Activated CD4-positive, alpha-beta T cell treated with anti-CD3 and anti-CD28 coated beads, Interleukin-2, Interleukin-6, amounts not matched to agents 100 ng/mL and 50 ng/mL, durations not matched to agents 16 hours and 8 hours (primary cell): ENCODE measurements at regions not wholly inside any gene's neighbourhood (a gene's known extent, or its start where the extent isn't known, plus 50 kb on each side); places are given as distances from the start of the nearest gene placed in this dataset.

Source experiments
- DNase-seq: peaks from one replicate; pipeline ENCODE4 v3.0.0-alpha.2; 2020

DNA sequence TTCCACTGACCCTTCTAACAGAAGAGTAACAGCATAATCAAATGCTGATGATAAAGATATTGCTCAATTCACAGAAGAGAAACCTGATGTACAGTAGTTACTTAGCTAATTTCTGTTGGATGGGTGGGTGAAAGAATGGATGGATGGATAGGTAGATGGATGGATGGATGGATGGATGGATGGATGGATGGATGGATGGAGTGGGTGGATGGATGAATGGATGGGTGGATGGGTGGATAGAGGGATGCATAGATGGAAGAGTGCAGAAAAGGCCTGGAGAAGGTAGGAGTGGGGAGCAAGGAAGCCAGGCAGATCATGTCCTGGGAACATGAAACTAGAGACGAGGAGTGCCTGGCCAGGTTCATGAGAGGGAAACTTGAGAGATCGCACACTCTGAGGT is 520.9 kb downstream of the BCL11B start:
- no peak for DNase-seq

DNA sequence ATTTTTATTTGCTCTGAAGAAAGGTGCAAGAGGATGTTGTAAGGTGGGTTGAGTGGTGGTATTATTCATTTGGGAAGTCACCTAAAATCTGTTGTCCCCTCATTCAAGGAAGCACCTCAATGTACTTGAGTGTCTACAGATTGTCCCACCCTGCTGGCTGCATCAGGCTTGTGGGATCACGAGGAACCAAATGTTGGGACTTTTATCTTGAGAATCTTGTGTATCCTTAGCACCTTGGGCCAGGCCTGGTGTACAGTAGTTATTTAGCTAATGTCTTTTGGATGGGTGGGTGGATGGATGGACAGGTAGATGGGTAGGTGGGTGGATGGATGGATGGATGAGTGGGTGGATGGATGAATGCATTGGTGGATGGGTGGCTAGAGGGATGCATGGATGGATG is 519.3 kb downstream of the BCL11B start:
- no peak for DNase-seq

- peak; percentile 3 for DNase-seq
Observed at GRCh38 chr14:98754343-98755020, 517.5 kb downstream of the BCL11B start.

GRCh38 chr14:98756749-98757148 is 515.2 kb downstream of the BCL11B start:
- DNase-seq, result no peak

DNA sequence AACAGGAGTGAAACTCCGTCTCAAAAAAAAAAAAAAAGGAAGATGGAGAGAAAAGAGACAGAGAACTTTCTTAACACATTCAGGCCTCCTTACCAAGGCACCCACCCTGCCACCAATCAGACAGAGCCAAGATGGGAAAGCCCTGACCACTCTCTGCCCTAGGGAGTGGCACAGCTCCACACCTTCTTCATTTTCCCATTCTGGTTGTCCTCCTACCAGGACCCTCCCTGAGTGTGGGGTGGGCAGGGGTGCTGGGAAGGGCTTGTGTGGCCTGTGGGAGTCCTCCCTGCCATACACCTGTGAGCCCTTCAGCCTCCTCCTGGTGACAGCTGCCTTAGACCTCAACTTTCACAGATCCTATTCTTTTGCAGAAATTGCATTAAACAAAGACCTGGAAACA is 513.6 kb downstream of the BCL11B start:
- no peak for DNase-seq

DNA sequence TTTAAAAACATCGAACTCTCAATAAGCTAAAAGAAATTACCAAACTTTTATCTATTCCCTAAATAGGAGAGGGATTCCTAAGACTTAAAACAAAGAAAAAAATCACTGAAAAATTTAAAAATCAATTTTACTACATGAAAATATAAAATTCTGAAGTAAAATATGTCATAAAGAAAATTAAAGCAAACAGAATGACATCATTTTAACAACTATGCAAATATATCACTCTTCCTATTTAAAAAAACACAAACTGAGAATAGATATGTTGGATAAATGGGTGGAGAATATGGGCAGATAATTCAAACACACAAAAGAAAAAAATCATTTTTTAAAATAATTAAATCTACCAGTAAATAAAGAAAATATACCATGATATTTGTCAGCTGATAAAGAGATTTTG is 510.0 kb downstream of the BCL11B start:
- no peak for DNase-seq

- DNase-seq, result no peak
Observed at GRCh38 chr14:98766818-98767217, 505.2 kb downstream of the BCL11B start.

DNA sequence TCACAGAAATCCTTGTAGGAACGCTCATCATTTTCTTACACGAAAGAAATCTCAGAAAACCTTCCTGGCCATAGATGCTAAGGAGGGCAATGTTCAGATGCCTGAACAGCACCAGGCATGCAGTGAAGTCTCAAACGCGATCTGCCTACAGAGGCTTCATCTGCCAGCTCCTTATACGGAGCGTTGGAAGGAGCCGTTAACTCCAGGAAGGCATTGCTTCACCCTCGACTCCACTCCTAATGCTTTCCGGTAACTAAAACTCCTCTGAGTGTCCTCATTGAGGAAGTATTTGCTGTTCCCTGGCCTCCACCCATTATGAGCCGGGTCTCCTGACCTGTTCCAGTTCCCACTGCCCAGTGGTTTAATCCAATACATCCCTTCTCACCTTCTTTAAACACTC is 502.7 kb downstream of the BCL11B start:
- DNase-seq, result no peak

DNA sequence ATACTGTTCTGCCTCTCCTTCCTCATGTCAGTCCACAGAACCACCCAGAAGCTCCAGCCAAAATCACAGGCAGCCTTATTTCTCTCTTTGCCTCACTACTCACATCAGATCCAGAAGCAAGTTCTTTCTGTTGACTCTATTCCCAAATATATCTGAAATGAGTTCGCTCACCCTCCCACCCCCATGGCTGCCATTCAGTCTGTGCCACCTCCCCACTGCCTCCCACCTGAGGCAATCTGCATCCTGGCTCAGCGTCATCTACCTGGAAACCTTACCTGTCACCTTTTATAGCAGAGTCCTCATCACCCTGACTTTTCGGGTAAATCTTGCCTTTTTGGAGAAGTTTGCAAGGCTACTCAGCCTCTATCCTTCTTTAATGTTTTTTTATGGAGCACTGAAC is 501.8 kb downstream of the BCL11B start:
- no peak for DNase-seq

DNA sequence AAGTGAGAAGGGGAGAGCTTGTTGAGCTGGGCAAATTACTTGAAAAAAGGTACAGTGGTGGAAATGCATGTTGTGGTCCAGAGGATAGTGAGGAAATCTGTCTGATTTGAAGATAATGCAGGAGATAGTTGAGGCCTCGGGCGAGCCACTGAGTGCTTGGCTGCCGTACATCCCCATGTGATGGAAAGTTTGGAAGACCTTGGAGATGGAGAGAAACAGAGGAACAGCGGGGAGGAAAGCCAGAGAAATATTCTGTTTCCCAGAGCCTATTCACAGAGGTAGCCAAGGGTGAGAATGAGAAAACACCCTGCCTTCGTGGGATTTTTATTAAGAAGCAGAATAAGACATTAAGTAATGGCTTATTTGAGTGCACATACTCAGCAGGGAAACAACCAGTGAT is 498.2 kb downstream of the BCL11B start:
- DNase-seq, result no peak

DNA sequence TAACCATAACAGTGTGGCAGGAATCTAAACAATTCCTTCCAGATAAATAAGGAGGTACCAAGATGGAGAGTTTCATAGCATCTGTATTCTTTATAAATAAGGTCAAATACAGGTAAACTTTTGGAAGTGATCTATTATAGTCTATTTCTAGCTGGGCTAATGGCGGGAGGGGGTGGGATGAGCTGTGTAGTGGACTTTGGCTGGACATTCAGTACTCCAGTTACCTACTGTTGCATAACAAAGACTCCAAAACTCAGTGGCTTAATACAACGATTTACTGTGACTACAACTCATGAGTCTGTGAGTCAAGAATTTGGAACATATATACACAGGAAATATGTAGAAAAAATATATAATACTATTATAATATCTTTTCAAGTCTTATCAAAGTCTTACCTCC is 496.1 kb downstream of the BCL11B start:
- DNase-seq, result no peak

GRCh38 chr14:98782062-98782461 is 489.9 kb downstream of the BCL11B start:
- DNase-seq, result no peak

DNA sequence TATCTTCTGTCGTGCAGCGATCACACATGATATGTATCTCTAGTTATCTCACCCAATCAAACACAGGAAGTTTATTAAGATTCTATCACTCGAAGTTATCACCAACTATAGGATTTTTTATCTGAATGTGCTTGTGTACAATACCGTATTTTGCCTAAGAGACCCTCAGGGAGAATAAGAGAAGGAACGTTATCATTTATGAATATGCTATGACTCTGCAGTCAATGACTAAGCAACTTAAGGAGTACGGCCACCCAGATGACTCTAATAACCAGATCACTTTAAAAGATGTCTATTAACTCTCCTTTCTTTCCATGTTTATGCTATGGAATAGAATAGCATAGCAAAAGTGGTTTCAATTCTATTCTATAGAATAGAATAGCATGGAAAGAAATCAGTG is 486.4 kb downstream of the BCL11B start:
- DNase-seq, result no peak

DNA sequence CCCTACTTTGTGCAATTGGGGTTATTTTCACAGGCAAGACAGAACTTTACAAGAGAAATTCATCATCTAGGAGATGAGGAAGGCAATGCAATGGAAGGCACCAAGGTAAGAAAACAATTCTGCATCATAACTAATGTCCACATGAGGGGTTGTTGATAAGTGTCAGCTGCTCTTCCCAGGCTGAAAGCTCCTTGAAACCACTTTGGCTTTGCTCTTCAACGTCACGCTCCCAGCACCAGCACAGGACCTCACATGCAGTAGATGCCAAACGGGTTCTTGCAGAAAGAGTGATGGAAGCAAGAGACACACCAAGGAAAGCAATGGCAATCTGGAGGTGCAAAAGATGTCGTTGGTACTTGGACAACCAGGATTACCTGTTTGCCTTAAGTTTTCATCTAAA is 485.5 kb downstream of the BCL11B start:
- no peak for DNase-seq

DNA sequence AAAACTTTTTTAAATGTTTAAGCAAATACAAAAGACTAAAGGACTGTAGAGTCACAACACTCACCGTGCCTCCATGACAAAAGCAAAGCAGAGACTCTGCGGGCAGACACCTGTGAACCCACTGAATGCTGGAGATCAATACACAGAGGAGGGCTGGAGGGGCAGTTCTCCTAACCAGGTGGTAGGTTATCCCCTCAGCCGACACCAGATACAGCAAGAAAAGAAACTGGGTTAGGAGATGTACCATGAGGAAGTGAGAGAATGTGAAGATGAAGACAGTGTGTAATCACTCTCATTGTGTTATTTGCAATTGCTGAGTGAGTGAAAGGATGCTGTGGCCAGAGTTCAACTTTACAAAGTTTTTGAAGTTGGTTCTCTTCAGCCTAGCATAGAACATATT is 480.3 kb downstream of the BCL11B start:
- DNase-seq, result no peak

- no peak for DNase-seq
Observed at GRCh38 chr14:98792171-98792570, 479.8 kb downstream of the BCL11B start.

DNA sequence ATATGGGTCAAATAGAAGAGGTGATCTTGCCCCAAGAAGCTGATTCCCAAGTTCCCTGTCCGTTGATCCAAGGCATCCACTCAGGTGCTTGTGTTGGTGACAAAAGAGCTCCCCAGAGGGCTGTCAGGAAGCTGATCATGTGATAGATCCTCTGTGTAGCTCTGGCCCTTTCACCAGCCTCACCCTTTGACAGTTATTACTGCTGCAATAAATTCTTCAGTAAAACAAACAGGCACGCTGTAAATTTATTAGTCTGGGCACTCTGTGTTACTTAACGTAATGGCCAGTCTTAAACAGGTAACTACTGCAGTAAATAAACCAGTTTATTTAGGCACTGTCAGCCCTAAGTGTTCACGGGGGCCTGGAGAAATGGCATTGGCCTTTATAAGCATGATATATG is 473.9 kb downstream of the BCL11B start:
- DNase-seq, result no peak

DNA sequence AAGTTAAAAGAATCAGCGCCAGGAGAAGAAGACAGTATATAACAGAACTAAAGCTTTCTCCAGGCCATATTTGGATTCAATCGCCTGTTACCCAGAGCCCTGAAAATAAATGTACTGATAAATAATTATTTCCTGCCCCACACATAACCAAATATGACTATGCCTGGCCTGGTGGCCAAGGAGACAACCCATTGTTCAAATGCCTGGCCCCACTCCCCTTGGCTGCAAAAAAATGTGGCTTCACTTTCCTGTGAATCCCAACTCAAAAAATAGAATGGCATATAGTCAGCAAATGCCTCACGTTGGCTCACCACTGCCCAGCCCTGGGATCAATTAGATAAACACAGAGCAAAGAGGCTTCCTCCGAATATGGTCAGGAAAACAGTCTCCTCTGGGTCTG is 472.1 kb downstream of the BCL11B start:
- DNase-seq, result no peak

DNA sequence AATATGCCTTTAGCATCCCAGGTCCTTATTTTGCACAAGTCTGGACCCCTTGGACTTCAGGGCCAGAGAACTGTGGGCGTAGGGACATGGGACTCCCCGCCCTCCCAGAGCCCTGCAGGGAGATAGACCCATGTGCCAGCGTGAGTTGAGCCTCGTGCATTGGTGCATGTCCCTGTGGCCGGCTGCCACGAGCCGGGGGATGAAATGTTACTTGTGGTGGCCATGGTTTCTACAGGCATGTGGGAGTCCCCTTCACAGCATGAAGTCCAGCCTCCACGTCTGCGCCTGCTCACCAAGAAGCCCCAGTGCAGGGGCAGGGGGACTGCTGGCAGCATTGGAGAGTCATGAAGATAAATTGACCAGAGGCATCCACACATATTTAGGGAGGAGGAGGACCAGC is 470.0 kb downstream of the BCL11B start:
- no peak for DNase-seq

DNA sequence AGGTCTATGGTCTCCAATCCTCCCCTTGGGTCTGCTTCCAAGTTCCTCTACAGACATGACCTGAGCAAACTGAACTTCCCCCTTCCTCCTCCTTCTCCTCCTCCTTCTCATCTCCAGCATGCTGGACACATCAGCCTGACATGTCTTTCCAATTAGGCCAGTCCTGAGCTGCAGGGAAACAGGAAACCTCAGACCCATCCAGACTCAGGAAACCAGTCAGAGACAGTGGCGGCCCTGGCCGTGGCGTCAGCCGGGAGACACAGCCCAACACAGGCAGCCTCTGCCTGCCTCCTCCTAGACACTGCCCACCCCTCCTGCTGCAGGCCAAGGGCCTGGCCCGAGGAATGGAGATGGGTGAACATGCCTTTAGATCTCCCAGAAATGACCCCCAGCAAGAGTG is 468.8 kb downstream of the BCL11B start:
- DNase-seq, result no peak

- no peak for DNase-seq
Observed at GRCh38 chr14:98808494-98809407, 463.2 kb downstream of the BCL11B start.

DNA sequence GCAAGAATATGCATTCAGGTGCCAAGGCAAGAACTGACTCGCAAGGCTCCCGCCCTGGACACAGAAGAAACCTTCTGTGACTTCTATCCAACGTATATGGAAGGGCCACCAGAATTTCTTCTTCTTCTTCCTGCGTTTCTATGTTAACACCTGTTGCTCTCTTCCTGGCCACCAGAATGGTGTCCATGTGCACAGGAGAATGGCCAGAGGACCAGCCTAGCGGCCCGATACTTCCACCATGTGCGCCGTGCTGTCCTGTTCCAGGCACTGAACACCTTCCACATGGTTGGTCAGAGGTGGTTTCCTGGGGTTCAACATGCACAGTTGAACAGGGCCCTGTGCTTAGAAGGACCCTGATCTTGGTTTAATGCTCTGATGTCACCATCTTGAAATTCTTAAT is 455.8 kb downstream of the BCL11B start:
- DNase-seq, result no peak

GRCh38 chr14:98816720-98817119 is 455.3 kb downstream of the BCL11B start:
- no peak for DNase-seq

DNA sequence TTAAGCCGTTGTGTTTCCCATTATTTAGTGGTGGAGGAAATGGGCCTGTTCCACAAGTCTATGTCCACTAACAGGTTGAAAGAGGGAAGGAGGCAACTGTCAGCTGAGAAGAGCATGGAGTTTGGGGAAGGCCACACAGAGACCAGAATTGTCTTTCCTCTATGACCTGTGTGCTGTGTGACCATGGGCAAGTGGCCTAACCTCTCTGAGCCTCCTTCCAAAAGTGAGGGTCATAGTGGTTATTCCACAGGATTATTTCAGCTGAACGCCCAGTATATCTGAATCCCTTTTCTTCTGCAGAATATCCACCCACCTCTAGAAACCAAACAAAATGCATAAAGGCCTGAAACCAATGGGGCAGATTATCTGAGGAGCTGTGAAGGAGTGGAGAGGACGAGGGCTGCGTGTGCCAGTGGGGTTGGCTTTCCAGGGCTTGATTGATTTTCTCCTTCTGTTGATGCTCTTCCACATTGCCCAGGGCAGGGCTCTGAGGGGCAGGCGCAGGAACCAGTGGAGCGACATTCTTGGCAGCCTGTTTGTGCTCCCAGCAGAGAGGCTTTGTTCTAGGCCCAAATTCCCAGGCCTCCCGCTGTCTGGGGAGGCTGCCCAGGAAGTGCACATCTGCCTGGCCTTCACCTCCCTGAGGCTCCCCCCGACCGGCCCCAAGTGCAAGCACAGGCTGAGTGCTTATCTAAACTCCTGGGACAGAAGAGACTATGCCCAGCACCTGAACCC is 452.7 kb downstream of the BCL11B start:
- no peak for DNase-seq
